ENCODE measurements at regions not wholly inside any gene's neighbourhood (a gene's known extent, or its start where the extent isn't known, plus 50 kb on each side); places are given as distances from the start of the nearest gene placed in this dataset.
"Not testable (repeated sequence)": the region's sequence is repeated elsewhere in the genome, so short reads cannot be mapped to it uniquely, and the experiment has no call there.

GRCh38 chr1:234811824-234812223, 201.8 kb upstream of the IRF2BP2 start:
- not testable (repeated sequence) for DNase-seq (ENCODE audit: insufficient read length, low spot score)
- peak; percentile 58 for FAIRE-seq

DNA sequence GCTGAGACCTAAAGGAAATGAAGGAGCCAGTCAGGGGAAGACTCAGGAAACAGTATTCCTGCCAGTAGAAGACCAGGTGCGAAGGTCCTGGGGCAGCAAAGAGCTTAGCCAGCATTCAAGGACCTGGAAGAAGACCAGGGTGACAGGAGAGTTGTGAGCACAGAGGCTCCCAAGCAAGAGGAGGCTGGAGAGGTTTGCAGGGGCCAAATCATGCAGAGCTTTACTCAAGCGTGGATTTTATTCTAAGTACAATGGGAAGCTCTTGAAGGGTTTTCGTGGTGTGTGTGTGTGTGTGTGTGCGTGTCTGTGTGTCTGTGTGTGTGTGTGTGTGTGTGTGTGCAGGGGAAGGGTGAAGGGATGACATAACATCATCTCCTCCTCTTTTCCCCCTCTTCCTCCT, 200.7 kb upstream of the IRF2BP2 start:
- not testable (repeated sequence) for FAIRE-seq; DNase-seq (ENCODE audit: insufficient read length, low spot score)

GRCh38 chr1:234809854-234810245, 199.9 kb upstream of the IRF2BP2 start:
- not testable (repeated sequence) for DNase-seq (ENCODE audit: insufficient read length, low spot score); FAIRE-seq

GRCh38 chr1:234808943-234809853, 199.2 kb upstream of the IRF2BP2 start:
- not testable (repeated sequence) for FAIRE-seq; DNase-seq (ENCODE audit: insufficient read length, low spot score)

DNA sequence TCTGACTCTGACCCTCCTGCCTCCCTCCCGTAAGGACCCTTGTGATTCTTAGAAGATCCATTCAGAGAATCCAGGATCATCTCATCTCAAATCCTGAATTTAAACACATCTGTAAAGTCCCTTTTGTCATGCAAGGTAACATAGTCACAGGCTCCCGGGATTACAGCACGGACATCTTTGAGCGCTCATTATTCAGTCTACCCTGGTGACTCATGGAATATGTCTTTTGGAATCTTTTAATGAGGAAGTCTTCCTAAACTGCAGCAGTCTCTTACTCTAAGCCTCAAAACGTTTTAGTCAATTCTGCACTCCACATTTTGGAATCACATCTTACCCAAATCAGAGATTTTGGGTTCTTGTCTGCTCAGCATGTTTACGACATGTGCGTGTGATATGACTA, 198.5 kb upstream of the IRF2BP2 start:
- FAIRE-seq; DNase-seq (ENCODE audit: insufficient read length, low spot score): not testable (repeated sequence)

GRCh38 chr1:234807705-234808104, 197.7 kb upstream of the IRF2BP2 start:
- DNase-seq (ENCODE audit: insufficient read length, low spot score); FAIRE-seq: not testable (repeated sequence)

DNA sequence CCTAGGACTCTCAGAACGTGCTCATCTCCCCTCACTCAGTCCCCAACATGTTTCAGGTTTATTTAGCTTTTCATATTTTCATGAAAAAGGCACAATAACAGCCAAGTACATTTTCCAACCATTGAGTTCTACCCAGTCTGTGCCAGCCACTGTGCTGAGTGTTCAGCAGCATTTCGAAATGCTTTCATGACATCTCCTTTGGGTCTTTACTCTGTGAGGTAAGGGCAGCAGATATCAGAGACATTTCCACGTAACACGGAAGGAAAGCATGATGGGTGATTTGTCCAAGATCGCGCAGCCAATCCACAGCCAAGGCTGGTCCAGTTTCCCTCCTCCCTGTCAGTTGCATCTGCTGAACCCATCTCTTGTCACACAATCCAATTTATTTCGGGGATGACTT, 192.6 kb upstream of the IRF2BP2 start:
- DNase-seq (ENCODE audit: insufficient read length, low spot score); FAIRE-seq: not testable (repeated sequence)

GRCh38 chr1:234801636-234802035, 191.7 kb upstream of the IRF2BP2 start:
- DNase-seq (ENCODE audit: insufficient read length, low spot score); FAIRE-seq: not testable (repeated sequence)

- DNase-seq (ENCODE audit: insufficient read length, low spot score); FAIRE-seq: not testable (repeated sequence)
Measured at GRCh38 chr1:234801147-234801546, 191.2 kb upstream of the IRF2BP2 start.

GRCh38 chr1:234800563-234800962, 190.6 kb upstream of the IRF2BP2 start:
- DNase-seq (ENCODE audit: insufficient read length, low spot score); FAIRE-seq: not testable (repeated sequence)

GRCh38 chr1:234799021-234799689, 189.2 kb upstream of the IRF2BP2 start:
- not testable (repeated sequence) for FAIRE-seq; DNase-seq (ENCODE audit: insufficient read length, low spot score)

DNA sequence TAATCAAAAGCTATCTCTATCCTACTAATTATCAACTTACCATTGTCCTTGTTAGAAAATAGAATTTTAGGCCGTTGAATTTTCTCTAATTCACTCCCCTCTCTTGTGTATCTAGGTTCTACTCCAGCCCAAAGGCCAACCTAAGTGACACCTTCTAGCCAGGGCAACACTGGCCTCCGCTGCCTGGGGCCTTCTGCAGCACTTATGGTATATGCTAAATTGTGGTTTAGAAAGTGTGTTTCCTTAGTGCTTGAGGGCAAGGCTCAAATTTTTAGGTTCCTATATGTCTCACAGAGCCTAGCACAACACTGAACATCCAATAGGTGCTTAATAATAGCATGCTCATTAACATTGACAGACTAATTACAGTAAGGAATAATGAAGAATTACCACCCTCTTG, 187.2 kb upstream of the IRF2BP2 start:
- FAIRE-seq; DNase-seq (ENCODE audit: insufficient read length, low spot score): not testable (repeated sequence)

DNA sequence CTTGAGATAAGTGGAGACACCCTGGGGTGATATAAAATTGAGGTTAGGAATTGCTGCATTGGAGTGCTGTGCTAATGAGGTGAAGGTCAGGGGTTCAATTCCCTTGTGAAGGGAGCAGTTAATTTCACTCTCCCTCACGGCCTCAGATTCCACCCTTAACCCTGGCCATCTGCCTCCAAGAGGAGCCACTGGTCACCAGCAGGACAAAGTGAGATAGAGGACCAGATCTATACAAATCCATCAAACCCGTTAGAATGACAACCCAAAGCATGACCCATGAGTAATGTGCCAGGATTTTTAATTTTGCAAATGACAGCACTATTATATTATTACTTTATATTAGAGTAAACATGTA, 186.4 kb upstream of the IRF2BP2 start:
- not testable (repeated sequence) for FAIRE-seq; DNase-seq (ENCODE audit: insufficient read length, low spot score)

- not testable (repeated sequence) for FAIRE-seq
Measured at GRCh38 chr1:234795711-234796437, 185.9 kb upstream of the IRF2BP2 start.

GRCh38 chr1:234795007-234795406, 185.0 kb upstream of the IRF2BP2 start:
- not testable (repeated sequence) for FAIRE-seq; DNase-seq (ENCODE audit: insufficient read length, low spot score)

More at GRCh38 chr1:234795711-234796437, 185.9 kb upstream of the IRF2BP2 start:
- DNase-seq (ENCODE audit: insufficient read length, low spot score), result not testable (repeated sequence)

GRCh38 chr1:234794452-234794851, 184.5 kb upstream of the IRF2BP2 start:
- FAIRE-seq; DNase-seq (ENCODE audit: insufficient read length, low spot score): not testable (repeated sequence)

DNA sequence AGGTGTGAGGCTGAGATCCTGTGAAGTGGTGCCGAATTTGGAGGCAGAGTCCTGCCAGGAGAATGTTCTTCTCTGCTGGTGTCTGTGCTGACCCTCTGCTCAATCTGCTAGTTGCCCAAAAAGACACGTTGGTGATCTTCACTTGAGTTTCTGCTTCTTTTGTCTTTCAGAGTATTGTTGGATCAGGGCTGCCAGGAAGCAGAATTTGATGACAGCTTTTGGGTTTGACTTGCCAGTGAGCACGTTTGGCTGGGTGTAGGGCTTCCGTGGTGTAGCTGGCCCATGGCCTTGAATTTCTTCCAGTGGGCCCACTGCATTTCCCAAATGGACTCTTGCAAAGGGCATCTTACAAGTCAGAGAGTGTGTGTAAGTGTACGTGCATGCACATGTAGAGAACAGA, 183.9 kb upstream of the IRF2BP2 start:
- not testable (repeated sequence) for DNase-seq (ENCODE audit: insufficient read length, low spot score)
- FAIRE-seq, result peak; percentile 20

DNA sequence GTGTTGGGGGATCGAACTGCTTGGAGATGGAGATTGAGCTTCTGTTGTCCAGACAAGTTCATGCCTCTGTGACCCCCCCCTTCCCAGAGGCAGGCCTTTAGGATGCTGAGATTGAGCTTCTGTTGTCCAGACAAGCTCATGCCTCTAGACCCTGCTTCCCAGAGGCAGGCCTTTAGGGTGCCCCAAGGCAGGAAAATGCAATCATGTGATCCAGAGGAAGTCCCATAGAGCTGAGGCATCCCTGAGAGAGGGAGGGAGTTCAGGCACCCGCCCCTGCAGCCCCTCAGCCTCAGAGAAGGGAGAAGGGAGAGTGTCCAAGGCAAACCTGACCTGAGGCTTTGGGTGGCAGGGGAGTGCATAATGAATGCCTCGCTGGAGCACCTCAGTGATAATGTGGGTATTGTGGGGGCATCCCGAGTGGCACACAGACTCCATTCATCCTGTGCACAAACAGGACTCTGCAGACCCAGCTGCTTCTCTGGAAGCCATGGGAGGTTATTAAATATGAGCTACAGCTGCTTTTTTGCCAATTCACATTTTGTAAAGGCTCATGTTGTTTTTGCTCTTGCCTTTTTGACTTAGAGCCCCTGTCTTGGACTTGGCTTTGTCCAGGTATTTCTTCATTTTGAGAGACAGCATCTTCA, 182.4 kb upstream of the IRF2BP2 start:
- not testable (repeated sequence) for FAIRE-seq; DNase-seq (ENCODE audit: insufficient read length, low spot score)

DNA sequence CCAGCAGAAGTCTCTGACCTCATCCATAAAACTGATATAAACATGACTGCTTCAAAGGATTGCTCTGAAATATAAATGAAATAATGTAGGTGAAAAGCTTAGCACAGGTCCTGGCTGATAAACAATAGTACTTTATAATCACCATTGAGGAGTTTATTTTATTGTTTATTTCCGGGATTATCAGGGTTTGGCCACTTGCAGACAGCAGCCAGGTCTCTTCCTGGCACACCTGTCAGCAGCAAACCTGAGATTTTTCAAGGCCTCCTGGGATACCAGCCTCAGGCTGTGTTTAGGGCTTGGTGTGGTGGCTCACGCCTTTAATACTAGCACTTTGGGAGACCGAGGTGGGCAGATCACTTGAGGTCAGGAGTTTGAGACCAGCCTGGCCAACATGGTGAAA, 181.6 kb upstream of the IRF2BP2 start:
- not testable (repeated sequence) for FAIRE-seq; DNase-seq (ENCODE audit: insufficient read length, low spot score)

GRCh38 chr1:234790333-234790732, 180.4 kb upstream of the IRF2BP2 start:
- FAIRE-seq; DNase-seq (ENCODE audit: insufficient read length, low spot score): not testable (repeated sequence)

Data from HTR-8/SVneo (cell line).